WTC11 (cell line): ENCODE measurements at regions not wholly inside any gene's neighbourhood (a gene's known extent, or its start where the extent isn't known, plus 50 kb on each side); places are given as distances from the start of the nearest gene placed in this dataset.

Experiments used
- ATAC-seq: fragments of 200-7000 bp; cut with Tn5 transposase; 2 replicates; pipeline ENCODE4 v1.10.0; 2021; ENCODE audit warnings: mild to moderate bottlenecking, moderate library complexity
- CTCF ChIA-PET: fragments of 300-600 bp; sonication (Branson Sonifier 250); formaldehyde crosslinking; loops from one replicate; lab custom pipeline; 2021; ENCODE audit warnings: antibody characterized with exemption; lab: Charles Lee
- POLR2A ChIA-PET: fragments of 350-600 bp; sonication (Branson Sonifier 250); formaldehyde crosslinking; loops from one replicate; lab custom pipeline; 2021; ENCODE audit warnings: antibody characterized with exemption; lab: Charles Lee
- DNase-seq: peaks from one replicate; pipeline ENCODE4 v3.0.0; 2021; ENCODE audit warnings: low spot score
- H3K27ac Mint-ChIP-seq: 2 replicates; pipeline ENCODE4 v1.8.0; 2021; ENCODE audit warnings: mixed read lengths
- H3K27me3 Mint-ChIP-seq: 2 replicates; pipeline ENCODE4 v1.8.0; 2021; ENCODE audit warnings: low read depth, mild to moderate bottlenecking, moderate library complexity, mixed read lengths
- H3K36me3 Mint-ChIP-seq: 2 replicates; pipeline ENCODE4 v1.8.0; 2021; ENCODE audit warnings: mixed read lengths
- H3K4me1 Mint-ChIP-seq: 2 replicates; pipeline ENCODE4 v1.8.0; 2022; ENCODE audit warnings: mixed read lengths
- H3K4me3 Mint-ChIP-seq: 2 replicates; pipeline ENCODE4 v1.8.0; 2021; ENCODE audit warnings: mild to moderate bottlenecking, moderate library complexity, mixed read lengths
- H3K9me3 Mint-ChIP-seq: 2 replicates; pipeline ENCODE4 v1.8.0; 2021; ENCODE audit warnings: mixed read lengths
- AFF4 ChIP-seq: sonication (generic); formaldehyde crosslinking; IDR thresholded peaks from 2 replicates; pipeline ENCODE4 v1.8.1; 2023; ENCODE audit warnings: mild to moderate bottlenecking, missing genetic modification reagents, borderline replicate concordance
- ATF3 ChIP-seq: sonication (generic); formaldehyde crosslinking; conservative IDR thresholded peaks from 2 replicates; pipeline ENCODE4 v1.8.1; 2022; ENCODE audit warnings: mild to moderate bottlenecking, missing genetic modification reagents
- CTCF ChIP-seq: fragments of 200-600 bp; IDR thresholded peaks from 2 replicates; pipeline ENCODE4 v1.8.0; 2022; ENCODE audit warnings: antibody characterized with exemption
- GABPB1 ChIP-seq: sonication (generic); formaldehyde crosslinking; IDR thresholded peaks from 2 replicates; pipeline ENCODE4 v1.8.1; 2023; ENCODE audit warnings: mild to moderate bottlenecking, missing genetic modification reagents
- HMGXB4 ChIP-seq: sonication (generic); formaldehyde crosslinking; IDR thresholded peaks from 2 replicates; pipeline ENCODE4 v1.8.1; 2023; ENCODE audit warnings: mild to moderate bottlenecking, moderate library complexity, missing genetic modification reagents
- JAZF1 ChIP-seq: fragments of 250-450 bp; sonication (Bioruptor Pico); IDR thresholded peaks from 2 replicates; pipeline ENCODE4 v1.9.0; 2021; ENCODE audit warnings: moderate library complexity, mild to moderate bottlenecking, inconsistent platforms
- NFATC4 ChIP-seq: fragments of 250-450 bp; sonication (Bioruptor Pico); IDR thresholded peaks from 2 replicates; pipeline ENCODE4 v1.9.0; 2021; ENCODE audit warnings: mild to moderate bottlenecking
- SOX15 ChIP-seq: fragments of 250-450 bp; sonication (Bioruptor Pico); IDR thresholded peaks from 2 replicates; pipeline ENCODE4 v1.9.0; 2021; ENCODE audit warnings: mild to moderate bottlenecking
- TEAD1 ChIP-seq: sonication (generic); formaldehyde crosslinking; IDR thresholded peaks from 2 replicates; pipeline ENCODE4 v1.8.0; 2022; ENCODE audit warnings: mild to moderate bottlenecking, missing genetic modification reagents
- USF1 ChIP-seq: sonication (generic); formaldehyde crosslinking; IDR thresholded peaks from 2 replicates; pipeline ENCODE4 v1.8.0; 2022; ENCODE audit warnings: mild to moderate bottlenecking, missing genetic modification reagents
- ZBTB21 ChIP-seq: sonication (generic); formaldehyde crosslinking; IDR thresholded peaks from 2 replicates; pipeline ENCODE4 v1.8.1; 2023; ENCODE audit warnings: mild to moderate bottlenecking, missing genetic modification reagents, borderline replicate concordance
- ZNF232 ChIP-seq: sonication (generic); formaldehyde crosslinking; IDR thresholded peaks from 2 replicates; pipeline ENCODE4 v1.8.0; 2022; ENCODE audit warnings: mild to moderate bottlenecking, missing genetic modification reagents
- ZNF263 ChIP-seq: sonication (generic); formaldehyde crosslinking; IDR thresholded peaks from 2 replicates; pipeline ENCODE4 v1.8.1; 2022; ENCODE audit warnings: low read depth, mild to moderate bottlenecking, moderate library complexity, missing genetic modification reagents
- ZNF416 ChIP-seq: fragments of 250-450 bp; sonication (Bioruptor Pico); IDR thresholded peaks from 2 replicates; pipeline ENCODE4 v1.9.0; 2021; ENCODE audit warnings: mild to moderate bottlenecking, inconsistent platforms
- ZNF423 ChIP-seq: fragments of 250-450 bp; sonication (Bioruptor Pico); IDR thresholded peaks from 2 replicates; pipeline ENCODE4 v2.1.2; 2022; ENCODE audit warnings: mild to moderate bottlenecking, moderate library complexity
- ZNF512 ChIP-seq: sonication (generic); formaldehyde crosslinking; IDR thresholded peaks from 2 replicates; pipeline ENCODE4 v1.8.1; 2022; ENCODE audit warnings: missing genetic modification reagents, borderline replicate concordance
- ZNF532 ChIP-seq: fragments of 250-450 bp; sonication (Bioruptor Pico); IDR thresholded peaks from 2 replicates; pipeline ENCODE4 v1.9.0; 2021; ENCODE audit warnings: mild to moderate bottlenecking, borderline replicate concordance
- ZNF671 ChIP-seq: fragments of 250-450 bp; sonication (Bioruptor Pico); IDR thresholded peaks from 2 replicates; pipeline ENCODE4 v1.8.0; 2021; ENCODE audit warnings: mild to moderate bottlenecking

- TF ChIP-seq AFF4 (CRISPR knock-in tag) (no peak), USF1 (CRISPR knock-in tag) (no peak), TEAD1 (CRISPR knock-in tag) (no peak), ZNF512 (CRISPR knock-in tag) (no peak), NFATC4 (CRISPR knock-in tag) (no peak), JAZF1 (CRISPR knock-in tag) (no peak)
- TF ChIP-seq, all 79 proteins: peak for 0
These were observed 56.4 kb upstream of the SLIT2 start (continued) for GRCh38 chr4:20195071-20195885.

GRCh38 chr4:20194123-20195013, 57.3 kb upstream of the SLIT2 start:
- peaks cover 13% of the 10 kb centered on the region for H3K36me3 Mint-ChIP-seq
- no peak for DNase-seq
- TF ChIP-seq ZNF263 (CRISPR knock-in tag) (no peak), HMGXB4 (no peak), CTCF (no peak), ZNF671 (CRISPR knock-in tag) (no peak), ZNF232 (no peak), GABPB1 (CRISPR knock-in tag) (no peak), ZNF423 (CRISPR knock-in tag) (no peak), ZBTB21 (CRISPR knock-in tag) (no peak), SOX15 (no peak), ATF3 (CRISPR knock-in tag) (no peak), ZNF532 (CRISPR knock-in tag) (no peak), ZNF416 (CRISPR knock-in tag) (no peak)
- TF ChIP-seq, all 79 proteins: peak for 0
- no peaks in the 10 kb centered on the region for H3K4me1 Mint-ChIP-seq
- no peak for ATAC-seq
- ChIA-PET CTCF (interaction anchor here (0.6 kb wide), 1 partner anchor 1752 kb away, joined by 3 read pairs; no protein-coding TSS in a partner anchor), POLR2A (no interaction called here)
- H3K27ac Mint-ChIP-seq = no peak overlapping the region
- H3K9me3 Mint-ChIP-seq = peaks cover 29% of the 10 kb centered on the region
- H3K4me3 Mint-ChIP-seq = no peak overlapping the region
- no peaks in the 10 kb centered on the region; the same call in 1 of the 2 replicates for H3K27me3 Mint-ChIP-seq
